Hippocampal formation (tissue), 2 donors: ENCODE measurements at regions not wholly inside any gene's neighbourhood (a gene's known extent, or its start where the extent isn't known, plus 50 kb on each side); places are given as distances from the start of the nearest gene placed in this dataset.

Experiments used
- DNase-seq, 2 donors: peaks; one replicate each; lab custom pipeline; 2025; lab: John Stamatoyannopoulos, UW

DNA sequence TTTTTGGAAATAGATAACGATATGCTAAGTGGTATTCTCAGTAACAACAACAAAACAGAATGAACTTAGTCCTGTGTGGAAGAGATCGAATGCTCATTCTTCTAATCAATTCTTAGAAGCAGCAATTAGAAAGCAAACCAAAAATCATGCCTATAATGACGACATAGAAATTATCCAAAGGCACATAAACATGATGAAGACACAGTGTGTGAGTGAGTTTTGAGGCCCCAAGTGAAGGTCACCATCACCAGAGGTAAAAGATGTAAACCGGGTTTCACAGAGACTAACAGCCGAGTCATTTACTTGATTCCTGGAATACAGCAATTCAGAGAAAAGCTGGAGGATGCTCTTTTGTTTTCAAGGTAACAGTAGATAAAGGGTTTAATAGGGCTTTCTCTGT is 509.2 kb downstream of the TDRD15 start:
- DNase-seq: no peak

DNA sequence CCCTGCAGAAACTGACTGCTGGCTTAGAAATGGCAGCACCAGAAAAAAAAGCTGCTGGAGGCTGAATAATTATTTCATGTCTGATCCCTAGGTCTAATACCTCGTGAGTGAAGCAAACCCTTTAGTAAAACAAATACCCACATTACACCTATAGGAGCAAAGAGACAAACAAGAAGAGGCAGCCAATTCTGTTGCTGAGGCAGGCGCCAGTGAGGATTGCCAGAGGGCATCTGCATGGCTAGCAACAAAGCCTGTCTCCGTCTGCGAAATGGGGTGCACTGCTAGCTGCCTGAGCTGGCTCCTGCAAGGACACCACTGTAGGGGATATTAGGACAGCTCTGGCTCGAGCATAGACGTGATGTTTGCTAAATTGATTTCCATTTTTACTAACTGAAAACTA is 509.7 kb downstream of the TDRD15 start:
- no peak for DNase-seq

DNA sequence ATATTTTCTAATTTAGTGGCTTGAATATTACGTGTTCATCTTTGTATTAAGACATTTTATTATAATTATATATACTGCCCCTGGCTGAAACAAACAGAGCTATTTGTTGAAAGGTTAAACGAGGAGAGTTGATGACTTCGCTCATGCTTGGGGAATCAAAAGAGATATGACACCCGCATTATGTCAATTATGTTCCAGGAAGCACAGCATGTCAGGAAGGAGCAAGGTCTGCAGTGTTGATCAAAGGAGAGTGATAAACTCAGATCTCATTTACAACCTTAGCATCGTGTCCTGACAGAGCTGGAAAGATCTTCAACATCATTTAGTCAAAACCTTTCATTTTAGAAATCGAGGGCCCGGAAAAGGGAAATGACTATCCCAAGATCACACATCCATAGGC is 510.1 kb downstream of the TDRD15 start:
- DNase-seq: no peak

DNA sequence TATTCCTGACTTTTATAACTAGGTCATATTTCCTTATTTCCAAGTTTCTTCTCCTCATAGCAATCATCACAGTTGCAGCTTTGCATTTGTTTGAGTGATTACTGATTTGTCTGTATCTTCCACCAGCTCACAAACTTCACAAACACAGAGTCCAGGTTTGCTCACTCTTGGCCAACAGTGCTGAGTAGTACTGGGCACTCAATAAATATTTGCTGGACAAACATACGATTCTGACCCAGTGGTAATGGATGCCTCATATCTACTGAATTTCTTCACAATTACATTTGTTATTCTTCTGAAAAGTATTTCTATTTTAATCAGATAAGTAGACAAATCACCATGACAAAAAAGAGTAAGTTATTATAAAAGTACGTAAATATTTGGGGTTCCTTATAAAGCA is 516.3 kb downstream of the TDRD15 start:
- no peak for DNase-seq

DNA sequence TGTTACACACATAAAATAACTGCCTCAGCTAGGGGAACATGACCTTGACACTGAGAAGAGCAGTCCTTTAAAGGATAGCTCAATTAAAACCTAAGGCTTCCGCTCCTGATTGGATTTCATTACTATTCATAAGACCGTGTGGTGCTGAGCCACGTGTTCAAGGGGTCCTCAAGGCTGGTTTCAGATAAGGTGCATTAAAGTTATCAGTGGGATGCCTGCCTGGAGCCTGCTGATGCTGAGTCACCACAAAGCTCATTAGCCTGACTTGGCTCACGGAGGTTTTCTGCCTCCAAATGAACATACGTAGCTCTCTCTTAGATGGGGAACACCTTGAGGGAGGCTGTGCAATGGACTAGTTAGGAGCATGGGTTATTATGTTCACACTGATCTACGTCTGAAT is 518.9 kb downstream of the TDRD15 start:
- DNase-seq: no peak

DNA sequence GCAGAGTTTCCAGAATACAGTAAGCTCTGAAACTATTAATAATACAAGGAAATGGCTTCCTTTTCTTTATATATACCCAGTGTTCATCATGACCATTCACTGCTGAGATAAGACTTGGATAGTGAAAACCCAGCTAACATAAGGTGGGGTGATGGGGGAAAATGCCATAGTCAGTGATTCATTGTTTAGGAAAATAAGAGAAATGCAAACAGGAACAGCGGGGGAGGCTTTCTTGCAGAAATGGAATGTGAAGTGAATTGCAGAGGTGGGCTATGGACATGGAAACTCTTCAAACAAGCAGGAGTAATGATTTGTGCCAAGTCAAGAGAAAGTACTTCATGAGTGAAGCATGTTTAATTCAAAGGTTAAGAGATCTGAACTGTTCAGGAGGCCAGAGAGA is 519.4 kb downstream of the TDRD15 start:
- DNase-seq: no peak

DNA sequence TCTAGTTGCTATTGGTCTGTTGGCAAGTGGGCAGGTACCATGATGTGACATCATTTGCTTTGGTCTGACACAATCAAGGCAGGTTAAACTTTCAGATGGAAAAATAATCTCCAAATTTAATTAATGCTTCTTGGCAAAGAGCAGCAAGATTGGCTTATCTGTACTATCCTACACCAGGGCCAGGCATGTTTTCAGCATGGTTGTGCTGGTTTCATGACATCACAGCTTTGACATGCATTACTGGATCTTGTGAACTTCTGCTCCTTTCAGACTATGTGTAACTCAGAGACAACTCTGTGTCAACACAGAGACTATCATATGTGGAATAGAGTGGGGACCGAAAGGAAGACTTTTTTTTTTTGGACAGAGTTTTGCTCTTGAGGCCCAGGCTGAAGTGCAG is 520.5 kb downstream of the TDRD15 start:
- no peak for DNase-seq

DNA sequence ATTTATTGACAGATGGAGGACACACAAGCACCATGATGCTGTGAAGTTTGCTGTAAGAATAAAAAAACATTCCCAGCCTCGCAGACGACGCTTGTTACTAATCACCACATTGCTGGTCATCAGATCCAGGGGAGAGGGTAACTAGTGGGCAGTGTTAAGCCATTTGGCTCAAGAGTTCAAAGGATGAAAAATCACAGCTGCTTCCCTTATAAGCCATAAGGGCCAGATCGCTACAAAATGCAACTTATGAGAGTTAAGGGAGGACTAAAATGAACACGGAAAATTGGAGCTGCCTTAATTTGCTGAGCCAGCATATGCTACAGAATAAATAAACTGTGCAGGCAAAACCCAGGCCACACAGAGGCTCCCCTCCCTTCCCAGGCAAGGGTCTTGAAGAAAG is 522.6 kb downstream of the TDRD15 start:
- DNase-seq: no peak

DNA sequence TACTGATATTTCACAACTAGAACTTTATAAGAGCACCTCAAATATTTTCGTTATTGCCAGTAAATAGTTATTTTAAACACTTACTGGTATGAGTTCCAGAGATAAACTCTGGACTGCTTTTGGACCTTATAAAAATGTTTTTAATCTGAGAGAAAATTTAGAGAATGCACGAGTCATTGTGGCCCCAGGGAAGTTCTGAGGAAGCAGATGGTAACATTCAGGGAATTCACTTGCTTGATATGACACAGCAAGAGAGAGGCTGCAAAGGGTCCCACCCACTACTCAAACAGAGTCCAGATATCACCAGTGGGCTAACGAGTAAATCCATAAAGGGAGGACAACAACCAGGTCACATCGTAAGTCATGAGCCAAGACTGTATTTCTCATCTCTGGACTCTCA is 526.8 kb downstream of the TDRD15 start:
- DNase-seq: no peak

DNA sequence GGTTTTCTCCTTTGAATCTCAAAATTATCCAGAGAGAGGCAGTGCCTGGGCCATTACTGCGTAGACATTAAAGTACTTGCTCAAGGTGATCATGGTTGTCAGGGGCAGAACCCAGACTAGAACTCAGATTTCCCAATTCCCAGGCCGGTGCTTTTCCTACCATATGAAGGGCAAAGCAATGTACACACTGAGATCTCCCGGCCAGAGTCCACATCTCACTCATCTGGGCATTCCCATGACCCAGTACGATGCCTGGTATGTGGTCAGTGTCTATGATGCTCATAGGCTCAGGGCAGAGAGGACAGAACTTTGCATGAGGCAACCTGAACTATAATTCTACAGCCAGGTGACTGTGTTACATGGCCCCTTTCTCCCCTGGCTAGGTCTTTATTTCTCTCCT is 531.4 kb downstream of the TDRD15 start:
- no peak for DNase-seq

DNA sequence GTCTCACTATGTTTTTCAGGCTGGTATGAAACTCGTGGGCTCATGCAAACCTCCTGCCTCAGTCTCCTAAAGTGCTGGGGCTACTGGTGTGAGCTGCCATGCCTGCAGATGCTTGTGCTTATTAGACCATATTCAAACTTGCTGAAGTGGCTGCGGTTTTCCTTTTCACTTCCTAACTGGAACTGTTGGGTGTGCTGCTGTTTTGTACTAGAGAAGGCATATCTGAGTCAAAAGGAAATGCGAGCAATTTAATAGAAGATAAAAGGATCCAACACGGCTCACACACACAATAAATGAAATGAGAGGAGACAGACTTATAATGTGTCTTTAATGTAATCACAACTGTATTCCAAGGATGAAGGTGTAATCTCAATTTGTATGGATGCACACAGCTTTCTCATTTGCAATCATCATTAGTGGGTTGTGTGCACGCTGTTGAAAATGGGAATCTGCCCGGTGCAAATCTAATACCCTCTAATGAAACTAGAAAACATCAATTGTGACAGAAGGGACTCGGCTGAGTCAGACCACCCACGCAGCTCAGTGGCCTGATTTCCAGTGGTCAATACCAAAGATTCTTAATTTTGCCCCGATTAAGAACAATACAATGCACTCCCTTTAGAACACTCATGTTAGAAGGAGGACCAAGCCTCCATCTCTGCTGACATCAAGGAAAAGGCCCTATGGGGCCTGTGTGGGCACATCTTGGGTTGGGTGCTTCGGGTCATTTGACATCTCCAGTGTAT is 532.7 kb downstream of the TDRD15 start:
- no peak for DNase-seq

DNA sequence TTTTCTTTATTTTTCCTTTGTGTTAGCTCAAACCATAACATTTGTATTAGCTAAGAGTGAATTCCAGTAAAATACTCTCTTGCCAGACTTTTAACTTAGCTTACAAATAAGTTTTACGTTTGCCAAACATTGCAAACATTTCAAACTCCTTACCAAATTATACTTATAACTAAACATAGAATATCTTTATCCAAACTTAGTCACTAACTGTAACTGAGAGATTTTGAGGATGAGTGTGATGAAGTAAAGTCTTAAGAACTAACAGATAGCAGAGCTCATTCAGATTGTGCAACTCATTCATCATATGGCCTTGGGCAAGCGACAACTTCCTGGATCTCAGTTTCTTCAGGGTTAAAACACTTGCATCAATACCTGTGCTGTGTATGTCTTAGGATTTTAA is 533.7 kb downstream of the TDRD15 start:
- no peak for DNase-seq

DNA sequence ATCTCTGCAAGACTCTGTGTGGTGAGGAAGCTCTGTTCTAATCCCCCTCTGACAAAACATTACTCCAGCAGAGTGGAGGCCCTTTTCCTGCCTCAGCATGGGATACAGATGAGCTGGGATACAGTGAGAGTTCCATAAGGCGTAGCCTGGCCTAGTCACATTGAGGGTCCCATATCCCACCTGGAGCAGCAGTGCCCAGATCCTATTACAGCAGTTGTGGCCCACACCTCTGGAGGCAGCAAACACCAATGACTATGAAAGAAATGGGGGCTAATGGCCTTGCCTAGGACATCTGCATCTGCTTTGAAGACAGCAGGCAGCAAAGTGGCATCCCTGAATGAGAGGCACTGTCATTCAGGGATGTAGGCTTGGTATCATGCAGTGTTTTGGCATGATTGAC is 534.5 kb downstream of the TDRD15 start:
- DNase-seq: no peak

DNA sequence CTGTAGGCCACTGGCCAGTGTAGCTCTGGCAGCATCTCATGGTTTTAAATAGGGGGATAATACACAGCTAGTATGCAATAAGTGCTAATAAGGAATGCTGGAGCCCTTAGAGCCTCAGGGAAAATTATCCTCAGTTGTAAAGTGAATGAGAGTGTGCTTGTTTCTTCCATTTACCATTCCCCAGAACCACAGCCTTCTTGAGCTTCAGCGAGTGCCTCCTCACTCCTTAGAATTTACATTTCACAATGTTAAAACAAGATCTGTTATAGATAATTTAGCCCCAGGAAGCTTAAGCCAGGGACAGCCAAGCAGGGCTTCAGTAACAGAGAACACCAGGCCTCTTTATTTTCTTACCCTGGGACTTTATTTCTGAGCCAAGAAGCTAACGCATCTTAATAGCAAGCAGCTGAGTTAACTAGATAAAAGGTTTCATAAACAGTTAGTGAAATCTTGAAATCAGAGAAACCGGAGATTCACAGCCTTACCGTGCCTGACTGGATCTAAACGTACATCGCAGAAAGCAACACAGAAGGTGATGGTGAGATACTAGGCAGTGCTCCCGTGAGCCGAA is 535.2 kb downstream of the TDRD15 start:
- no peak for DNase-seq

DNA sequence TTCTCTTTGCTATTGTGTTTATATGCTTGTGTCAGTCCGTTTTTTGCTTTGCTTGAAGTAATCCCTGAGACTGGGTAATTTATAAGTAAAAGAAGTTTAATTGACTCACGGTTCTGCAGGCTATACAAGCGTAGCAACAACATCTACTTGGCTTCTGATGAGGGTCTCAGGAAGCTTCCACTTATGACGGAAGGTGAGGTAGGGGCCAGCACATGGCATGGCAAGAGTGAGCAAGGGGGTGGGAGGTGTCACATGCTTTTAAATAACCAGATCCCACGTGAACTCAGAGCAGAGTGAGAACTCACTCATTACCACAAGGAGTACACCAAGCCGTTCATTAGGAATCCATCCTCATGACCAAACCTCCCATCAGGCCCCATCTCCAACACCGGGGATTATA is 540.3 kb downstream of the TDRD15 start:
- no peak for DNase-seq

DNA sequence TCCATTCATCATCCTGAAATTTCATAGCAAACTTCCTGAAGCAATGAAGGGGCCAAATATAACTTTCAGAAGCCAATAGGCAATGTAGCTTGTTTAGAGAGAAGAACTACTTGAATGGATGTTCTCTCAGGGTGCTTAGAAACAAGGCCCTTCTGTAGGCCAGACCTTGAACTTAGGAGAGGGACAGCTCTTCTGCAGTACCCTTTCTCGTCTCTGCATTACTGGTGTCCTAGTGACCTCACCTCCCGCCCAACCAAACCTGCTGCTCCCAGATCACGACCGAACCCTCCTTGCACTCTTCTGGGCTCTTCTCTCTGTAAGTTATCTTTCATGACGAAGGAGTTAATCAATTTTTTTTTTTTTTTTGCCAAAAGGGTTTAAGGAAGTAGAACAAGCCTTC is 543.9 kb downstream of the TDRD15 start:
- no peak for DNase-seq

DNA sequence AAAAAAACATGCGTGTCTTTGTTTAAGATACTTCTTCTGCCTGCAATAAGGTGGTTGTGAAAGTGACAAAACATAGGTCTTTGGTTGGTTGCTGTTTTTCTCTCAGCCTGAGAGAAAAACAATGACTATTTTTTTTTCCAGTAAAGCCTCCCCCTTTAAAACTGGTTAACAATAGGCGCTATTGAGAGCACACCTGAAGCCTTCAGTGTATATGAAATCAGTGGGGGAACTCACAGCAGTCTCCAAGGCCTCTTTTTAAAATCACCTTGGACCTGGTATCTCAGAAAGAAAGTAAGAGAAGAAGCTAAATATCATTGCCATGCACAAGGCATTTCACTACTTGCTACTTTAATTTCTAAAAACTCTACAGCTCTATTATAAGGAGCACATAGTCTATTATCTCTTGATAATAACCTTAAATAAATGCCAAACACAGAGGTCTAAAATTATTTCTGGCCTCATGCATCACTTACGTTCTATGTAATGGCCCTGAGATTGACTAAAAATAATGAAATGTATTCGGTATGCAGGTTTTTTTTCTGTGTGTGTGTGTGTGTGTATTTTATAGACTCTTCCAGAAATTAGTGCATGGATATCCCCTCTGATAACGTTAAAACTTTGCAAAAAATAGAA is 544.4 kb downstream of the TDRD15 start:
- no peak for DNase-seq

DNA sequence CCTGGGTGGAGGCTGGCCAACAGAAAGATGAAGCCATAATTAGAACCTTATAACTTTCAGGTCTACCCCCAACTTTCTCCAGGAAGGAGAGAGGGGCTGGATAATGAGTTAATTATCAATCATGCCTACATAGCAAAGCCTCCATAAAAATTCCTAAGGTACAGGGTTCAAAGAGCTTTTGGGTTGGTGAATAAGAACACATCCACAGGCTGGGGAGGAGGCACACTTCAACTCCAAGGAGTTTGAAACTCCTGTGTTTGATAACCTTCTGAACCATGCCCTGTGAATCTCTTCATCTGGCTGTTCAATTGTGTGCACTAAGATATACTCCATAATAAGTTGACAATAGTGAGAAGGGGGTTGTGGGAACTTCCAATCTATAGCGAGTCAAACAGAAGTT is 552.3 kb downstream of the TDRD15 start:
- DNase-seq: no peak

DNA sequence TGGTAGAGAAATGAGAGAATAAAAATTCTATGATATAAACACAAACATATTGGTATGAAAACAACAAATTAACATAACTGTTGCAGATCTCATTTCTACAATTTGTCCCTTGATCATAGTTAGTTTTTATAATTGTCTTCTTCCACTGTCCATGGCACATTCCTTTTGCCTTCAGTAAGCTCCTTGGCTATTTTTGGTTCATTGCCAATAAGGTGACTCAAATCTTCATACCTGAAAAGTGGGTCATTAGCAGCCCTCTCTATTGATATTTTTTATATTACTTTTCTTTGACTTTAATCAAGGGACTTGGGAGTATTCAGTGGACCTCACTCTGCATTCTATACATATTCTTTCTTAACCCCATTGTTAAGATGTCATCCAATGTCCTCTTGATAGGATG is 552.9 kb downstream of the TDRD15 start:
- no peak for DNase-seq

DNA sequence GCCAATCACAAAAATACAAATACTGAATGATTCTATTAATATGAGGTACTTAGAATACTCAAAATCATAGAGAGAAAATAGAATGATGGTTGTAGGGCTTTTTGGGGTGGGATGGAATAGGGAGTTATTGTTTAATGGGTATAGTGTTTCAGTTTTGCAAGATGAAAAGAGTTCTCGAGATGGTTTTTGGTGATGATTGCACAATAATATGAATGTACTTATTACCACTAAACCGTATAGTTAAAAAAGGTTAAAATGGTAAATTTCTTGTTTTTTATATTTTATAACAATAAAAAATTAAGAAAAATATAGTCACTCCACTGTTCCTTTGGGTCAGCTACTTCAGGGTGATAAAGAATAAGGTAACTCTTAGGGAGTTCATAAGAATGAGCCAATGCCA is 560.1 kb downstream of the TDRD15 start:
- no peak for DNase-seq

DNA sequence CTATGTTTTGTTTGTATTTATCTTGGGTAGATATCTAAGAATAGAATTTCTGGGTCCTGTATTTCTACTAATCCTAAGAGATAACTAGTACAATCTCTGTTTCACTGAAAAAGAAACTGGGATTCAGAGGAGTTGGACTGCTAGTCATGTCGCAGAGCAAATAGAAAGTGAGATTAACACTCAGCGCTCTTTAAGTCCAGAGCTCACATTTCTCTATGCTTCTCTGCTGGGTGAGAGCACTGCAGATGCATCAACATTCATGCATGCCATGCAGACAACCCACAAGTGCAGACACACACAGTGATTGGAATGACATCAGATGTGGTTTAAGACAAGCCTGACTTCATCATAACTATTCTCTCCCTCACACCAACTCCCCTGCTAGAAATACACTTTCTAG is 563.8 kb downstream of the TDRD15 start:
- no peak for DNase-seq

DNA sequence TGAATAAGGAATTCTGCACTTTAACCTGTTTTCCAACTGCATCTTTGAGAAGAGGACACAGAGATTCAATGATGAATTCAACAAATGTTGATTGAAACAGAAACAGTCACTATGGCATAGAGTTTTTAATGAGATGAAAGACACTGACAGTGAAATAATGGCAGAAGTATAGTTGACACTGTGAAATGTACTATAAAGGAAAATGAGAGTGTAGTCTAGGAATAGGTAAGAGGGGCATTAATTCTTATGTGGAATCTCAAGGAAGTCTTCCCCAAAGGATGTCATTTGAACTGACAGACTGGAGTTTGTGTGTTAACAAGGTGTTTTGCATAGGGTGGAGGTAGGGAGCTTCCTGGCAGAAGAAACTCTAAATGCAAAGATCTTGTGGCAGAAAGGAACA is 566.2 kb downstream of the TDRD15 start:
- no peak for DNase-seq

DNA sequence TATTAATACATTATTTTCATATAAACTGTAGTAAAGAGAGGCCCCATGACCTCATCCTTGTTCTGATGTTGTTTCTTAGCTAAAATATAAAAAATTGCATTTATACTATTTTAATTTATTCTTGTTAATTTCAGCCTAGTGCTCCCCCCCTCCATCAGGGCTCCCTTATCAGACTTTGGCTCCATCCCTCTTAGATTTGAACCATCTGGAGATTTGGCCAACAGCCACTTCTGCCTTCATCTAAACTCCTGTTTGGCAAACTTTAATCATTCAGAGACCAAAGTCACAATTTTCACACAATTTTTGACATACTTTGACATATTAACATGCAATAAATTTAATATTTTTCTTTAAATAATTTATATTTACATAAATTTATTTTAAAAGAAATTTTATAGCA is 569.3 kb downstream of the TDRD15 start:
- DNase-seq: no peak
